ENCODE measurements at regions not wholly inside any gene's neighbourhood (a gene's known extent, or its start where the extent isn't known, plus 50 kb on each side); places are given as distances from the start of the nearest gene placed in this dataset.

DNA sequence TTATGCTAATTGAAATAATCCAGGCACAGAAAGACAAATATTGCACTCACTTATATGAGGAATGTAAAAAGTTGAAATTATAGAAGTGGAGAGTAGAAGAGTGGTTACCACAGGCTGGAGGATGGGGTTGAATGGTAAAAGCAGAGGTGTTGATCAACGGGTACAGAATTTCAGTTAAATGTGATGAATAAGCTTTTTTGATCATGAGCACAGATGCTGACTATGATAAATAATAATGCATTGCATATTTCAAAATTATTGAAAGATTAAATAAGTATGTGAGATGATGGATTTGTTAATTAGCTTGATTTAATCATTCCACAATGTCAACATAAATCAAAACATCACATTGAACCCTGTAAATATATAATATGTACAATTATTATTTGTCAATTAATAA is 213.1 kb downstream of the DCAF12L2 start (continued):
- no peak for TF ChIP-seq PRDM2 (tag by site-specific recombination; IDR thresholded peaks at IDR 0.05; ENCODE audit: borderline replicate concordance)
- TF ChIP-seq ZNF585B (tag by site-specific recombination; IDR thresholded peaks at IDR 0.05): no peak
- TF ChIP-seq ZBTB7A (tag by site-specific recombination; IDR thresholded peaks at IDR 0.05; ENCODE audit: low read depth): no peak
- TF ChIP-seq PRDM10 (tag by site-specific recombination; IDR thresholded peaks at IDR 0.05): no peak
- TF ChIP-seq ZNF626 (tag by site-specific recombination; IDR thresholded peaks at IDR 0.05): no peak
- no peak for TF ChIP-seq ZNF571 (tag by site-specific recombination; IDR thresholded peaks at IDR 0.05)
- TF ChIP-seq, protein P1, sequence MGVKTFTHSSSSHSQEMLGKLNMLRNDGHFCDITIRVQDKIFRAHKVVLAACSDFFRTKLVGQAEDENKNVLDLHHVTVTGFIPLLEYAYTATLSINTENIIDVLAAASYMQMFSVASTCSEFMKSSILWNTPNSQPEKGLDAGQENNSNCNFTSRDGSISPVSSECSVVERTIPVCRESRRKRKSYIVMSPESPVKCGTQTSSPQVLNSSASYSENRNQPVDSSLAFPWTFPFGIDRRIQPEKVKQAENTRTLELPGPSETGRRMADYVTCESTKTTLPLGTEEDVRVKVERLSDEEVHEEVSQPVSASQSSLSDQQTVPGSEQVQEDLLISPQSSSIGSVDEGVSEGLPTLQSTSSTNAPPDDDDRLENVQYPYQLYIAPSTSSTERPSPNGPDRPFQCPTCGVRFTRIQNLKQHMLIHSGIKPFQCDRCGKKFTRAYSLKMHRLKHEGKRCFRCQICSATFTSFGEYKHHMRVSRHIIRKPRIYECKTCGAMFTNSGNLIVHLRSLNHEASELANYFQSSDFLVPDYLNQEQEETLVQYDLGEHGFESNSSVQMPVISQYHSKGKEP (tag by site-specific recombination; IDR thresholded peaks at IDR 0.05): no peak
- TF ChIP-seq ZNF514 (tag by site-specific recombination; IDR thresholded peaks at IDR 0.05): no peak

- no peaks in the 10 kb centered on the region for H3K36me3 ChIP-seq (ENCODE audit: control insufficient read depth in 2 of 2, insufficient read depth in 1 of 2, low read length in 2 of 2)
- ChIA-PET CTCF (interaction anchor here (0.8 kb wide), 1 partner anchor 207 kb away, joined by 3 read pairs; no protein-coding TSS in a partner anchor), POLR2A (no interaction called here)
- TF ChIP-seq ZNF266 (tag by site-specific recombination; IDR thresholded peaks at IDR 0.05; ENCODE audit: low read depth) (no peak), ZNF404 (tag by site-specific recombination; IDR thresholded peaks at IDR 0.05) (no peak), ZNF350 (tag by site-specific recombination; IDR thresholded peaks at IDR 0.05) (no peak), ZNF658 (tag by site-specific recombination; IDR thresholded peaks at IDR 0.05) (no peak), ZNF140 (tag by site-specific recombination; IDR thresholded peaks at IDR 0.05) (no peak), ZNF248 (tag by site-specific recombination; IDR thresholded peaks at IDR 0.05) (no peak), ZNF837 (tag by site-specific recombination; IDR thresholded peaks at IDR 0.05) (no peak)
- TF ChIP-seq, protein P2, sequence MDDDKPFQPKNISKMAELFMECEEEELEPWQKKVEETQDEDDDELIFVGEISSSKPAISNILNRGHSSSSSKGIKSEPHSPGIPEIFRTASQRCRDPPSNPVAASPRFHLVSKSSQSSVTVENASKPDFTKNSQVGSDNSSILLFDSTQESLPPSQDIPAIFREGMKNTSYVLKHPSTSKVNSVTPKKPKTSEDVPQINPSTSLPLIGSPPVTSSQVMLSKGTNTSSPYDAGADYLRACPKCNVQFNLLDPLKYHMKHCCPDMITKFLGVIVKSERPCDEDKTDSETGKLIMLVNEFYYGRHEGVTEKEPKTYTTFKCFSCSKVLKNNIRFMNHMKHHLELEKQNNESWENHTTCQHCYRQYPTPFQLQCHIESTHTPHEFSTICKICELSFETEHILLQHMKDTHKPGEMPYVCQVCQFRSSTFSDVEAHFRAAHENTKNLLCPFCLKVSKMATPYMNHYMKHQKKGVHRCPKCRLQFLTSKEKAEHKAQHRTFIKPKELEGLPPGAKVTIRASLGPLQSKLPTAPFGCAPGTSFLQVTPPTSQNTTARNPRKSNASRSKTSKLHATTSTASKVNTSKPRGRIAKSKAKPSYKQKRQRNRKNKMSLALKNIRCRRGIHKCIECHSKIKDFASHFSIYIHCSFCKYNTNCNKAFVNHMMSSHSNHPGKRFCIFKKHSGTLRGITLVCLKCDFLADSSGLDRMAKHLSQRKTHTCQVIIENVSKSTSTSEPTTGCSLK (tag by site-specific recombination; IDR thresholded peaks at IDR 0.05): no peak
- no peaks in the 10 kb centered on the region; the same call in 1 of the 2 replicates for H3K9me3 ChIP-seq (ENCODE audit: control insufficient read depth, insufficient read depth, low read depth, low read length)
- H3K27ac ChIP-seq (ENCODE audit: extremely low read depth, low read depth, low read length): no peak overlapping the region
- no peak overlapping the region for H3K4me3 ChIP-seq (ENCODE audit: low read depth, low read length)
- no peaks in the 10 kb centered on the region for H3K4me1 ChIP-seq (ENCODE audit: control insufficient read depth, insufficient read depth, low read length)
Observed at GRCh38 chrX:125953814-125954213, 212.3 kb downstream of the DCAF12L2 start.
